Mesendoderm (in vitro differentiated cells): ENCODE measurements at regions not wholly inside any gene's neighbourhood (a gene's known extent, or its start where the extent isn't known, plus 50 kb on each side); places are given as distances from the start of the nearest gene placed in this dataset.

Source experiments
- DNase-seq: peaks from one replicate; pipeline ENCODE4 v3.0.0; 2013
- H2AK5ac ChIP-seq: 2 replicates; pipeline ENCODE4 v1.6.1; 2013; ENCODE audit warnings: low read length, inconsistent platforms
- H2BK120ac ChIP-seq: 2 replicates; pipeline ENCODE4 v1.6.1; 2013; ENCODE audit warnings: low read depth, mild to moderate bottlenecking, low read length, moderate library complexity, mixed read lengths
- H2BK15ac ChIP-seq: replicated peaks from 2 replicates; pipeline ENCODE4 v1.6.1; 2013; ENCODE audit warnings: low read depth, mild to moderate bottlenecking, moderate library complexity
- H2BK5ac ChIP-seq: 2 replicates; pipeline ENCODE4 v1.6.1; 2013; ENCODE audit warnings: low read length, inconsistent platforms
- H3K18ac ChIP-seq: 2 replicates; pipeline ENCODE4 v1.6.1; 2013; ENCODE audit warnings: mild to moderate bottlenecking, low read length, mixed read lengths
- H3K23ac ChIP-seq: one replicate; pipeline ENCODE4 v1.6.1; 2013; ENCODE audit warnings: low read length
- H3K27ac ChIP-seq: 2 replicates; pipeline ENCODE4 v1.5.1; 2013; ENCODE audit warnings: low read depth, mild to moderate bottlenecking, inconsistent platforms, low read length, moderate library complexity
- H3K27me3 ChIP-seq: 2 replicates; pipeline ENCODE4 v1.6.1; 2013; ENCODE audit warnings: low read length, control low read depth, mild to moderate bottlenecking, inconsistent platforms; ENCODE audit not compliant: insufficient read depth, poor library complexity
- H3K36me3 ChIP-seq: 2 replicates; pipeline ENCODE4 v1.6.1; 2013; ENCODE audit warnings: low read length, inconsistent platforms; ENCODE audit not compliant: control insufficient read depth, insufficient read depth
- H3K4ac ChIP-seq: one replicate; pipeline ENCODE4 v1.6.1; 2013; ENCODE audit warnings: low read depth, mild to moderate bottlenecking, low read length, moderate library complexity
- H3K4me1 ChIP-seq: 2 replicates; pipeline ENCODE4 v1.6.1; 2013; ENCODE audit warnings: low read depth, low read length, inconsistent platforms; ENCODE audit not compliant: control insufficient read depth
- H3K4me2 ChIP-seq: 2 replicates; pipeline ENCODE4 v1.6.1; 2013; ENCODE audit warnings: low read length
- H3K4me3 ChIP-seq: 2 replicates; pipeline ENCODE4 v1.5.1; 2013; ENCODE audit warnings: mild to moderate bottlenecking, low read length
- H3K56ac ChIP-seq: one replicate; pipeline ENCODE4 v1.6.1; 2013; ENCODE audit warnings: low read length
- H3K79me1 ChIP-seq: 2 replicates; pipeline ENCODE4 v1.6.1; 2013; ENCODE audit warnings: low read length, inconsistent platforms
- H3K79me2 ChIP-seq: 2 replicates; pipeline ENCODE4 v1.6.1; 2013; ENCODE audit warnings: mild to moderate bottlenecking, low read length; ENCODE audit not compliant: control insufficient read depth, insufficient read depth
- H3K9ac ChIP-seq: 2 replicates; pipeline ENCODE4 v1.6.1; 2013; ENCODE audit warnings: low read length, inconsistent platforms
- H4K5ac ChIP-seq: one replicate; pipeline ENCODE4 v1.6.1; 2013; ENCODE audit warnings: low read length
- H4K8ac ChIP-seq: one replicate; pipeline ENCODE4 v1.6.1; 2013; ENCODE audit warnings: low read depth, mild to moderate bottlenecking, control low read depth, low read length, moderate library complexity
- WGBS: extraction: QIAGEN DNeasy Blood & Tissue Kit; methylation state at CpG from one replicate; pipeline ENCODE4 v1.1.7; 2013; ENCODE audit warnings: low lambda C conversion rate, missing lambda C conversion rate; ENCODE audit not compliant: insufficient coverage; ENCODE audit errors: extremely low coverage; 5-methylcytosine and 5-hydroxymethylcytosine counted together

DNA sequence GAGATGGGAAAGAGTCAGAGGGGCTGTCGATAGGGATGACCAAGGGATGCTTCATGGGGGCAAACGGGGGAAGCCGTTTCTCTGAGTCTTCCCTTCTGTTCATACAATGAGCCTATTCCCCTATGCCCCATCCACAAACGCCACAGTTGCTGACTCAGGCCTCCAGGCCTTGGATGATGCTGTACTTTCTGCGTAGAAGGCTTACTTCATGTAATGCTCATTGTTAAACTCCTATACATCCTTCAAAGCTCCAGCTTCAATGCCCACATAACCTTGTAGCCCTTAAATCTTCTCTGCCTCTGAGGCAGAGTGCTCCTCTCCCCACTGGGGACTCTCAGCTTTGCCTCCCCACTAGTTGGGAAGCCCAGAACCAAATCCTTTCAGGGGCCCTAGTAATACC is 120.3 kb downstream of the PTPRS start:
- Histone ChIP-seq H4K5ac (no peak overlapping the region), H2AK5ac (no peak overlapping the region), H2BK120ac (no peak overlapping the region), H3K4ac (no peak overlapping the region), H3K18ac (no peak overlapping the region), H3K4me2 (no peak overlapping the region), H3K36me3 (peaks cover 11% of the 10 kb centered on the region), H3K79me2 (no peaks in the 10 kb centered on the region), H3K9ac (no peak overlapping the region), H4K8ac (no peak overlapping the region), H3K56ac (no peak overlapping the region), H3K27me3 (no peaks in the 10 kb centered on the region), H3K27ac (no peak overlapping the region), H3K79me1 (no peaks in the 10 kb centered on the region), H2BK5ac (no peak overlapping the region), H3K23ac (no peak overlapping the region), H2BK15ac (no peak overlapping the region), H3K4me1 (no peaks in the 10 kb centered on the region), H3K4me3 (no peak overlapping the region)
- no peak for DNase-seq
- no CpG with 5 or more reads among the region's 5 CpGs for WGBS

DNA sequence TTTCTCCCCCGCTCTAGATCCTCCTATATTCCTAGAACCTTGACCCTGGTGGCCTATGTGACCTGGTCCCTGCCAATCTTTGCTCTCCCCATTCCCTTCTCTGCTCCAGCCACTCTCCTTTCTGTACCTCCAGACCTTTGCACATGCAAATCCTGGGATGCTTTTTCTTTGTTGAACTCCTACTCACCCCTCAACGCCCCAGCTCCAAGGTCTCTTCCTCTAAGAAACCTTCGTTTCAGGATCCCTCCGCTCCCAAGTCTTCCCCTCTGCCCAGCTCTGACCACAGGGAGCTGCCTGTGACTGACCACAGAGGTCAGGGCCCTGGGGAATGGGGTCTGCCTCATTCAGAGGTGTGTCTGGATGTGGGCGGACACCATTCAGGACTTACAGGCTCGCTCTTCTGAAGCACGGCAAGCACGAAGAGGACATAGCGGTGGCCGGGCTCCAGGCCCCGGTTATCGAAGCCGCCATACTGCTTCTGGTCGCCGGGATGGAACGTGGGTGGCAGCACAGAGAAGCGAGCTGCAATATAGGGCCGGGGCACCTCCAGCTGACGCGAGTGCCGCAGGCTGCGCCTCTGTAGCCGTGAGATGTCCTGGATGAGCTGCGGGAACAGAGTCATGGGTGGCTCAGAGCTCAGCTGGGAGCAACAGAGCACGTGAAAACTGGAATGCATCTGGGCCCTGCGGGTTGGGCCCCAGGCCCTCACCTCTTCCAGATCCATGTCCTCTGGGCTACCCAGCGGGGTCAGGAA is 120.9 kb downstream of the PTPRS start:
- no peak overlapping the region for H3K56ac ChIP-seq
- no peak overlapping the region for H4K5ac ChIP-seq
- H2BK120ac ChIP-seq: no peak overlapping the region
- peaks cover 11% of the 10 kb centered on the region for H3K36me3 ChIP-seq
- H3K27me3 ChIP-seq: no peaks in the 10 kb centered on the region
- WGBS: no CpG with 5 or more reads among the region's 27 CpGs
- no peak overlapping the region for H3K27ac ChIP-seq
- H3K23ac ChIP-seq: no peak overlapping the region
- no peak overlapping the region for H2BK5ac ChIP-seq
- DNase-seq: no peak
- no peak overlapping the region for H3K9ac ChIP-seq
- H4K8ac ChIP-seq: no peak overlapping the region
- H3K79me1 ChIP-seq: no peaks in the 10 kb centered on the region
- no peak overlapping the region for H2BK15ac ChIP-seq
- no peak overlapping the region for H3K4me3 ChIP-seq
- H3K4me2 ChIP-seq: no peak overlapping the region
- no peaks in the 10 kb centered on the region for H3K79me2 ChIP-seq
- H3K18ac ChIP-seq: no peak overlapping the region
- H3K4ac ChIP-seq: no peak overlapping the region
- no peaks in the 10 kb centered on the region for H3K4me1 ChIP-seq
- H2AK5ac ChIP-seq: no peak overlapping the region

DNA sequence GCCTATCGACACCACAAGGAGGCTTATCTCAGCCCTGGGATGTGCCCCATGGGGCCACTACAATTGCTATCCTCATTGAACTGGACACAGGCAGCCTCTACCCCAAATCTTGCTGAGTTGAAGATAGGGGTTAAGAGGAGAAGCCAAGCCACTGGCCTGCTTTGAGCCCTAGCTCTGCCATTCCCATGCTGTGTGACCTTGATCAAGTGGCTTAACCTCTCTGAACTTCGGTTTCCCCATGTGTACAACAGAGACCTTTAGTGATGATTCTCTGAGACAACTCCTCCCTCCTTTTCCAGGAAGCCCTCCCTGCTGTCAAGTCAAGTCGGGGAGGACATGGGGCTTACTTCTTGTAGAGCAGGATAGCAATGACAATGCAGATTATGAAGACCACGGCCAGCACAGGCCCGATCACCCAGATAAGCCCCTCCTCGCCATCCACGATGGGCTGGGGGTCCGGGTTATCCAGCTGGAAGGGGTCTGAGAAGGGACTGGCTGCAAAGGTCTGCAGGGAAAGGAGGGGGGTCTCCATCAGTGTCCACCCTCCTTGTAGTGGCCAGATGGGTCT is 121.6 kb downstream of the PTPRS start:
- no peak overlapping the region for H2BK15ac ChIP-seq
- H3K56ac ChIP-seq: no peak overlapping the region
- no CpG with 5 or more reads among the region's 8 CpGs for WGBS
- no peak overlapping the region for H2AK5ac ChIP-seq
- DNase-seq: no peak
- H3K4ac ChIP-seq: no peak overlapping the region
- H3K79me2 ChIP-seq: no peaks in the 10 kb centered on the region
- H3K4me2 ChIP-seq: no peak overlapping the region
- no peak overlapping the region for H3K23ac ChIP-seq
- H3K36me3 ChIP-seq: peaks cover 17% of the 10 kb centered on the region
- H3K4me3 ChIP-seq: no peak overlapping the region
- no peak overlapping the region for H2BK5ac ChIP-seq
- H4K8ac ChIP-seq: no peak overlapping the region
- H3K27ac ChIP-seq: no peak overlapping the region
- no peak overlapping the region for H2BK120ac ChIP-seq
- no peaks in the 10 kb centered on the region for H3K79me1 ChIP-seq
- no peaks in the 10 kb centered on the region for H3K4me1 ChIP-seq
- no peak overlapping the region for H3K9ac ChIP-seq
- H3K18ac ChIP-seq: no peak overlapping the region
- no peak overlapping the region for H4K5ac ChIP-seq
- no peaks in the 10 kb centered on the region for H3K27me3 ChIP-seq

DNA sequence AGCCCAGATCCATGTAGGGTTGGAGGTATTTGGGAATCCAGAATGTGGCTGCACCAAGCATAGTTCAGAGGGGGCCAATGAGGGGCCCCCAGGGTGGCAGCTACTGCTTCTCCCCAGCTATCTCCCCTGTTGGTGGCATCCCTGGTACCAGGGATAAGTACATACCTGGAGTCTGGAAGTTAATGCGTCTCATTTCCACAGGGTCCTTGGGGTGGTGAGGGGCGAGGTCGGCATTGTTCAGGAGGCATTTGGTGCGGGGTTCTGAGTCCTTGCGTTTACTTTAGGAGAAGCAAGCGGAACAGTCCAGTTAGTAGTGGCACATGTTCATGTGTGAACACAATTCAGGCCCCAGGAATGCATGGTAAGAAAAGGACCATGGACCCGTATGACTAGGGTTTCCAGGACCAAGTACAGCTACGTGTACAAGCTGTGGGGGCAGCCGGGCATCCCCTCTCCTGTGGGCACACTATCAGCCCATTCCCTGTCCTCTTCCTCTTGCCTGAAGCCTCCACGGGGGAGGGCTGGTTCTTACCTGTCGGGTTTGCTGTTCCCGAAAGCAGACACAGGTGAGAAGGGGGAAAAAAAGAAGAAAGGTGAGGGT is 122.3 kb downstream of the PTPRS start:
- no peak overlapping the region for H2BK5ac ChIP-seq
- no peak overlapping the region for H4K5ac ChIP-seq
- H3K23ac ChIP-seq: no peak overlapping the region
- H3K56ac ChIP-seq: no peak overlapping the region
- DNase-seq: no peak
- no peak overlapping the region for H3K27ac ChIP-seq
- no peak overlapping the region for H3K18ac ChIP-seq
- H3K79me1 ChIP-seq: no peaks in the 10 kb centered on the region
- H3K9ac ChIP-seq: no peak overlapping the region
- H3K4me2 ChIP-seq: no peak overlapping the region
- peaks cover 20% of the 10 kb centered on the region for H3K36me3 ChIP-seq
- no peak overlapping the region for H4K8ac ChIP-seq
- no peak overlapping the region for H2AK5ac ChIP-seq
- no peaks in the 10 kb centered on the region for H3K4me1 ChIP-seq
- H3K4ac ChIP-seq: no peak overlapping the region
- H3K4me3 ChIP-seq: no peak overlapping the region
- no peak overlapping the region for H2BK15ac ChIP-seq
- H2BK120ac ChIP-seq: no peak overlapping the region
- no CpG with 5 or more reads among the region's 12 CpGs for WGBS
- H3K79me2 ChIP-seq: no peaks in the 10 kb centered on the region
- H3K27me3 ChIP-seq: no peaks in the 10 kb centered on the region

DNA sequence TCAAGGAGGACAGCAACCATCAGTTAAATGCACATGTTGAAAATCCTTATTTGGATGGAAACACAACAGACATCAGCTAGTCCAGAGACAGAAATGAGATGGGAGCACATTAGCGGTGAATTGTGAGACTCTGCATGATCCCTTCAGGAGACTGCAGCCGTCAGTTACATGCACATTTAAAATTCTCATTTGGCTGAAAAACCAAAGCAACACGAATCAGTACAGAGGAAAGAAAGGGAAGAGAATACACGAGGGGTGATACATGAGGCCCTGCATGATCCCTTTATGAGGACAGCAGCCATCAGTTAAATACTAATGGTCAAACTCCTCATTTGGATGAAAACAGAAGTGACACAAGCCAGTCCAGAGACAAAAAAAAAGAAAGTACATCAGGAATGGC is 123.4 kb downstream of the PTPRS start:
- peaks cover 20% of the 10 kb centered on the region for H3K36me3 ChIP-seq
- no peak overlapping the region for H2AK5ac ChIP-seq
- no peak overlapping the region for H2BK120ac ChIP-seq
- no peak overlapping the region for H3K18ac ChIP-seq
- H3K4me1 ChIP-seq: no peaks in the 10 kb centered on the region
- no CpG with 5 or more reads among the region's 4 CpGs for WGBS
- H3K56ac ChIP-seq: no peak overlapping the region
- H3K4ac ChIP-seq: no peak overlapping the region
- H3K9ac ChIP-seq: no peak overlapping the region
- H3K27ac ChIP-seq: no peak overlapping the region
- no peaks in the 10 kb centered on the region for H3K79me1 ChIP-seq
- no peak overlapping the region for H3K23ac ChIP-seq
- no peak overlapping the region for H3K4me2 ChIP-seq
- H2BK5ac ChIP-seq: no peak overlapping the region
- H3K27me3 ChIP-seq: no peaks in the 10 kb centered on the region
- H4K8ac ChIP-seq: no peak overlapping the region
- no peak overlapping the region for H4K5ac ChIP-seq
- H2BK15ac ChIP-seq: no peak overlapping the region
- no peaks in the 10 kb centered on the region for H3K79me2 ChIP-seq
- DNase-seq: no peak
- no peak overlapping the region for H3K4me3 ChIP-seq
